Uterus (tissue), 2 donors: ENCODE measurements at regions not wholly inside any gene's neighbourhood (a gene's known extent, or its start where the extent isn't known, plus 50 kb on each side); places are given as distances from the start of the nearest gene placed in this dataset.

ENCODE experiments used
- POLR2A ChIP-seq, 2 donors: fragments of 450-650 bp; IDR thresholded peaks; one replicate each; pipeline ENCODE4 v1.6.1; 2016; ENCODE audit warnings: antibody characterized with exemption in 2 of 2, mild to moderate bottlenecking in 1 of 2, moderate library complexity in 1 of 2
- TF ChIP-seq, protein P1 (sequence below), 4 experiments: fragments of 200-600 bp in 2 of 4; fragments of 450-650 bp in 2 of 4; sonication (generic) in 2 of 4; IDR thresholded peaks; one replicate each; pipeline ENCODE4 v1.5.1; 2016 to 2019; ENCODE audit warnings: antibody characterized with exemption in 4 of 4, mild to moderate bottlenecking in 2 of 4, moderate library complexity in 1 of 4

DNA sequence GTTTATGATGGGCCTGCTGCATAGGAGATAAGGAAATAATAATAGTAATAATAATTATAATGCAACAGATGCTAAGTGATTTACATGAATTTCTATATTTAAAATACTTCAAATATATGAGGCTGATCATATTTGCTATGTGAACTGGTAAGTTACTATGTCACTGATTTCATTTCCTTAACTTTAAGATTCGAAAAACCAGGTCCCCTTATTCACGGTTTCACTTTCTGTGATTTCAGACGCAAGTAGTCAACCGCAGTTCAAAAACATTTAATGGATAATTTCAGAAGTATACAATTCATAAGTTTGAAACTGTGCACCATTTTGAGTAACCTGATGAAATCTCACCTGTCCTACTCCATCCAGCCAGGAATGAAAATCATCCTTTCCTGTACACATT lies 1697.1 kb upstream of the LRRTM1 start:
- TF ChIP-seq, protein P1, sequence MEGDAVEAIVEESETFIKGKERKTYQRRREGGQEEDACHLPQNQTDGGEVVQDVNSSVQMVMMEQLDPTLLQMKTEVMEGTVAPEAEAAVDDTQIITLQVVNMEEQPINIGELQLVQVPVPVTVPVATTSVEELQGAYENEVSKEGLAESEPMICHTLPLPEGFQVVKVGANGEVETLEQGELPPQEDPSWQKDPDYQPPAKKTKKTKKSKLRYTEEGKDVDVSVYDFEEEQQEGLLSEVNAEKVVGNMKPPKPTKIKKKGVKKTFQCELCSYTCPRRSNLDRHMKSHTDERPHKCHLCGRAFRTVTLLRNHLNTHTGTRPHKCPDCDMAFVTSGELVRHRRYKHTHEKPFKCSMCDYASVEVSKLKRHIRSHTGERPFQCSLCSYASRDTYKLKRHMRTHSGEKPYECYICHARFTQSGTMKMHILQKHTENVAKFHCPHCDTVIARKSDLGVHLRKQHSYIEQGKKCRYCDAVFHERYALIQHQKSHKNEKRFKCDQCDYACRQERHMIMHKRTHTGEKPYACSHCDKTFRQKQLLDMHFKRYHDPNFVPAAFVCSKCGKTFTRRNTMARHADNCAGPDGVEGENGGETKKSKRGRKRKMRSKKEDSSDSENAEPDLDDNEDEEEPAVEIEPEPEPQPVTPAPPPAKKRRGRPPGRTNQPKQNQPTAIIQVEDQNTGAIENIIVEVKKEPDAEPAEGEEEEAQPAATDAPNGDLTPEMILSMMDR (IDR thresholded peaks at IDR 0.05), result no peak
- TF ChIP-seq POLR2A (IDR thresholded peaks at IDR 0.05), result no peak
